Heart right ventricle (tissue), 16 donors: ENCODE measurements at regions not wholly inside any gene's neighbourhood (a gene's known extent, or its start where the extent isn't known, plus 50 kb on each side); places are given as distances from the start of the nearest gene placed in this dataset.

Experiments used
- ATAC-seq, 8 donors: fragments of 200-7000 bp; cut with Tn5 transposase; one replicate each; pipeline ENCODE4 v1.9.1; 2020; ENCODE audit warnings: mild to moderate bottlenecking in 8 of 8, moderate library complexity in 8 of 8, moderate number of reproducible peaks in 1 of 8
- DNase-seq, 2 donors: peaks; one replicate each; pipeline ENCODE4 v3.0.0-alpha.2; 2020
- H3K27ac ChIP-seq, 10 donors: fragments of 200-600 bp; sonication (generic) in 2 of 10; one replicate each; pipeline versions ENCODE4 v1.5.0 to v1.8.0; 2020 to 2022; ENCODE audit warnings: mild to moderate bottlenecking in 3 of 10
- H3K27me3 ChIP-seq, 7 donors: fragments of 200-600 bp; one replicate each; pipeline ENCODE4 v1.8.0; 2021 to 2022; ENCODE audit warnings: mild to moderate bottlenecking in 2 of 7
- H3K36me3 ChIP-seq, 9 donors: fragments of 200-600 bp; sonication (generic) in 1 of 9; one replicate each; pipeline versions ENCODE4 v1.5.0 to v1.8.0; 2020 to 2022; ENCODE audit warnings: mild to moderate bottlenecking in 2 of 9
- H3K4me1 ChIP-seq, 9 donors: fragments of 200-600 bp; sonication (generic) in 1 of 9; one replicate each; pipeline versions ENCODE4 v1.5.0 to v1.8.0; 2020 to 2022; ENCODE audit warnings: mild to moderate bottlenecking in 4 of 9
- H3K4me3 ChIP-seq, 10 donors: fragments of 200-600 bp; sonication (generic) in 2 of 10; one replicate each; pipeline versions ENCODE4 v1.5.0 to v1.8.0; 2020 to 2022; ENCODE audit warnings: mild to moderate bottlenecking in 7 of 10, moderate library complexity in 2 of 10
- H3K9me3 ChIP-seq, 11 donors: fragments of 200-600 bp in 10 of 11; sonication (generic) in 2 of 11; one replicate each; pipeline versions ENCODE4 v1.5.0 to v1.8.0; 2013 to 2022; ENCODE audit warnings: mild to moderate bottlenecking in 2 of 11, control low read depth in 1 of 11, moderate library complexity in 1 of 11
- CTCF ChIP-seq, 9 donors: fragments of 200-600 bp; sonication (generic) in 2 of 9; IDR thresholded peaks; one replicate each; pipeline versions ENCODE4 v1.5.0 to v1.8.0; 2021 to 2022; ENCODE audit warnings: antibody characterized with exemption in 9 of 9, mild to moderate bottlenecking in 5 of 9, moderate library complexity in 1 of 9
- WGBS, 2 donors: extraction: QIAGEN DNeasy Blood & Tissue Kit; methylation state at CpG; one replicate each; pipeline ENCODE4 v1.1.7; 2013; ENCODE audit warnings: inconsistent platforms in 1 of 2; 5-methylcytosine and 5-hydroxymethylcytosine counted together
- intact Hi-C, 10 donors: fragments of 100-400 bp; cut with DNase I; formaldehyde crosslinking; loops; one replicate each; pipeline versions ENCODE4 v1.11.1 to v1.14.2; 2022
- donor health status: Arrhythmogenic right ventricular cardiomyopathy.
- donor health status: ischemic (EF 13 %, LVEDD 7.1; RV severe dilation, severe dysfunction).
- donor health status: healthy with polysubstance abuse.
- donor health status: DM: no; HTN: yes; CAD: no.
- donor health status: DM: no; HTN: no; CAD: no.
- donor health status: ischemic (EF 25% LVEDD 6.9; RV normal size, moderate dysfunction).
- donor health status: ischemic (EF 25% LVEDD 5.7; RV mildly dilated, moderate dysfunction).
- donor health status: healthy.
- donor health status: DM: yes; HTN: yes; CAD: no.
- donor health status: Ischemic cardiomyopathy.
- donor health status: ischemic (EF 35%, LVEDD 5.7; RV mildly dilated, moderate dysfunction).
- donor health status: nonischemic (EF 11% LVEDD 7.7; RV severe dilation, severe dysfunction).
- donor health status: DM: yes; HTN: yes; CAD: no.
- donor health status: PGD.
- donor health status: ischemic (EF 29% LVEDD 5.4; RV normal size, mild dysfunction).
- donor health status: nonischemic (EF 23%, LVEDD 6.1; RV moderate dilation, normal function).

GRCh38 chr14:71552809-71553208 is 379.4 kb upstream of the RGS6 start:
- 93 to 94% methylated on average over 5 of the region's 5 CpGs for WGBS, 2 donors
- no peak for DNase-seq

GRCh38 chr14:71553779-71554178 is 378.4 kb upstream of the RGS6 start:
- intact Hi-C loops, result no loop called here
- no peaks in the 10 kb centered on the region for H3K27me3 ChIP-seq
- WGBS, 2 donors, result 98 to 99% methylated on average over 3 of the region's 3 CpGs
- no peak for ATAC-seq
- TF ChIP-seq CTCF (IDR thresholded peaks at IDR 0.05), result no peak
- H3K36me3 ChIP-seq, result no peaks in the 10 kb centered on the region
- H3K27ac ChIP-seq, result peak overlapping the region in 1 of 10 donors; percentile 85
- peaks cover 0 to 5% (median 0%) of the 10 kb centered on the region in 11 donors for H3K9me3 ChIP-seq
- DNase-seq, result no peak
- no peak overlapping the region for H3K4me3 ChIP-seq
- peaks cover 0 to 20% (median 0%) of the 10 kb centered on the region in 9 donors for H3K4me1 ChIP-seq

More at GRCh38 chr14:71552809-71553208, 379.4 kb upstream of the RGS6 start:
- intact Hi-C loops, result no loop called here
- no peak for TF ChIP-seq CTCF (IDR thresholded peaks at IDR 0.05)
- H3K27me3 ChIP-seq, result no peaks in the 10 kb centered on the region
- no peak for ATAC-seq
- H3K4me1 ChIP-seq, result peaks cover 0 to 20% (median 0%) of the 10 kb centered on the region in 9 donors
- peaks cover 0 to 5% (median 0%) of the 10 kb centered on the region in 11 donors for H3K9me3 ChIP-seq
- no peaks in the 10 kb centered on the region for H3K36me3 ChIP-seq
- peak overlapping the region in 1 of 10 donors; percentile 85 for H3K27ac ChIP-seq
- H3K4me3 ChIP-seq, result no peak overlapping the region

GRCh38 chr14:71554323-71554722 is 377.9 kb upstream of the RGS6 start:
- Histone ChIP-seq H3K4me1 (peaks cover 0 to 20% (median 0%) of the 10 kb centered on the region in 9 donors), H3K27ac (peak overlapping the region in 2 of 10 donors; percentile 33 to 85), H3K4me3 (no peak overlapping the region), H3K27me3 (no peaks in the 10 kb centered on the region), H3K36me3 (no peaks in the 10 kb centered on the region), H3K9me3 (peaks cover 0 to 5% (median 0%) of the 10 kb centered on the region in 11 donors)
- no peak for TF ChIP-seq CTCF (IDR thresholded peaks at IDR 0.05)
- DNase-seq (no peak), ATAC-seq (no peak)
- intact Hi-C loops, result no loop called here
- 88 to 92% methylated on average over 2 of the region's 2 CpGs for WGBS, 2 donors

GRCh38 chr14:71554959-71555612 is 377.1 kb upstream of the RGS6 start:
- Histone ChIP-seq H3K4me3 (no peak overlapping the region), H3K9me3 (peaks cover 0 to 5% (median 0%) of the 10 kb centered on the region in 11 donors), H3K27me3 (no peaks in the 10 kb centered on the region), H3K4me1 (peaks cover 0 to 20% (median 0%) of the 10 kb centered on the region in 9 donors), H3K27ac (peak overlapping the region in 2 of 10 donors; percentile 33 to 85), H3K36me3 (no peaks in the 10 kb centered on the region)
- DNase-seq, result no peak
- no peak for TF ChIP-seq CTCF (IDR thresholded peaks at IDR 0.05)
- intact Hi-C loops, result no loop called here
- no peak for ATAC-seq
- 95 to 97% methylated on average over 2 of the region's 2 CpGs for WGBS, 2 donors
